22Rv1 (cell line): ENCODE measurements at regions not wholly inside any gene's neighbourhood (a gene's known extent, or its start where the extent isn't known, plus 50 kb on each side); places are given as distances from the start of the nearest gene placed in this dataset.

Experiments
- ZFX ChIP-seq: fragments of 450-650 bp; IDR thresholded peaks from 2 replicates; pipeline ENCODE4 v1.6.1; 2017; ENCODE audit warnings: antibody characterized with exemption, borderline replicate concordance
- TF ChIP-seq, protein P1 (sequence below): fragments of 450-650 bp; IDR thresholded peaks from 2 replicates; pipeline ENCODE4 v1.5.1; 2017; ENCODE audit warnings: mild to moderate bottlenecking

DNA sequence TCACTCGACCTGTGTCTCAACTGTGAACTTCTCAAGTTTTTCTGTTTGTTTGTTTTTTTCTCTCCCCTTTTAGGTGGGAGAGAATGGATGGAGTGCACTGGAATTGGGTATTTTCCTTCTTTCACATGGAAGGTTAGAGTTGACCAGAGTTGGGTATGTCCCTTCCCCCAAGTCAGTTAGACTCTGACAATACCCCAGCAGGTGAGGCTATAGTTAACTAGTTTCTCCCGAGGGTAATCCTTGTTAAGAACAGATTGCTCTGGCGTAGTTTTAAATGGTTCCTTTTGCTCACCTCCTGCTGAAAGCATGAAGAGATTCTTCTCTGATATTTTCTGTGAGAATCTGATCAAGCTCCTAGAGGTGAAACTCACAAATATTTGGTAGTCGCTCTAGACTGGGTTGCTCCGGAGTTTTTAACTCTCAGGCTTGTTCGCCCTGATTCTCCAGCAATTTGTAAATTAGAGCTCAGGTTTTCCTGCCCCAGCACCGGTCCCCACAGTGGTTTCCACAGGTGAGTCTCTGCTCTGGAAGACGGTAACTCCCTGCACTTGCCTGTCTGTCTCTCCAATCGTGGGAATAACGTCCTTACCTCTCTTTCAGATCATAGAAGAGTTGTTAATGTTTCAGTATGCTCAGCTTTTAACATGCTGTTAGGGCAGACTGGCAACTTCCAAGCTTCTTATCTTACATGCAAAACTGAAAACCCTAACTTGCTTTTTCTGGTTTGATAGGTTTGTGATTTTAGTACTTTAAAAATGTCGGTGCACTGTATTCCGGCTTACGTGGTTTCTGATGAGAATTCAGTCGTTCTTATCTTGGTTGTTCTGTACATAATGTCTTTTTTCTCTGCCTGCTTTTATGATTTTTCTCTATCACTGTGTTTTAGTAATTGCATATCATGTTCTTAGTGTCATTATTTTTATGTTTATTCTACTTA lies 111.2 kb upstream of the HIVEP1 start:
- TF ChIP-seq, protein P1, sequence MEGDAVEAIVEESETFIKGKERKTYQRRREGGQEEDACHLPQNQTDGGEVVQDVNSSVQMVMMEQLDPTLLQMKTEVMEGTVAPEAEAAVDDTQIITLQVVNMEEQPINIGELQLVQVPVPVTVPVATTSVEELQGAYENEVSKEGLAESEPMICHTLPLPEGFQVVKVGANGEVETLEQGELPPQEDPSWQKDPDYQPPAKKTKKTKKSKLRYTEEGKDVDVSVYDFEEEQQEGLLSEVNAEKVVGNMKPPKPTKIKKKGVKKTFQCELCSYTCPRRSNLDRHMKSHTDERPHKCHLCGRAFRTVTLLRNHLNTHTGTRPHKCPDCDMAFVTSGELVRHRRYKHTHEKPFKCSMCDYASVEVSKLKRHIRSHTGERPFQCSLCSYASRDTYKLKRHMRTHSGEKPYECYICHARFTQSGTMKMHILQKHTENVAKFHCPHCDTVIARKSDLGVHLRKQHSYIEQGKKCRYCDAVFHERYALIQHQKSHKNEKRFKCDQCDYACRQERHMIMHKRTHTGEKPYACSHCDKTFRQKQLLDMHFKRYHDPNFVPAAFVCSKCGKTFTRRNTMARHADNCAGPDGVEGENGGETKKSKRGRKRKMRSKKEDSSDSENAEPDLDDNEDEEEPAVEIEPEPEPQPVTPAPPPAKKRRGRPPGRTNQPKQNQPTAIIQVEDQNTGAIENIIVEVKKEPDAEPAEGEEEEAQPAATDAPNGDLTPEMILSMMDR, result no peak
- no peak for TF ChIP-seq ZFX
